HT-29 (cell line): ENCODE measurements at regions not wholly inside any gene's neighbourhood (a gene's known extent, or its start where the extent isn't known, plus 50 kb on each side); places are given as distances from the start of the nearest gene placed in this dataset.
"Not testable (repeated sequence)": the region's sequence is repeated elsewhere in the genome, so short reads cannot be mapped to it uniquely, and the experiment has no call there.

Experiments used
- DNase-seq: peaks from one replicate; pipeline ENCODE4 v3.0.0-alpha.2; 2015; ENCODE audit warnings: low spot score

GRCh38 chr12:25424211-25424731 is 128.8 kb downstream of the LMNTD1 start:
- no peak for DNase-seq

DNA sequence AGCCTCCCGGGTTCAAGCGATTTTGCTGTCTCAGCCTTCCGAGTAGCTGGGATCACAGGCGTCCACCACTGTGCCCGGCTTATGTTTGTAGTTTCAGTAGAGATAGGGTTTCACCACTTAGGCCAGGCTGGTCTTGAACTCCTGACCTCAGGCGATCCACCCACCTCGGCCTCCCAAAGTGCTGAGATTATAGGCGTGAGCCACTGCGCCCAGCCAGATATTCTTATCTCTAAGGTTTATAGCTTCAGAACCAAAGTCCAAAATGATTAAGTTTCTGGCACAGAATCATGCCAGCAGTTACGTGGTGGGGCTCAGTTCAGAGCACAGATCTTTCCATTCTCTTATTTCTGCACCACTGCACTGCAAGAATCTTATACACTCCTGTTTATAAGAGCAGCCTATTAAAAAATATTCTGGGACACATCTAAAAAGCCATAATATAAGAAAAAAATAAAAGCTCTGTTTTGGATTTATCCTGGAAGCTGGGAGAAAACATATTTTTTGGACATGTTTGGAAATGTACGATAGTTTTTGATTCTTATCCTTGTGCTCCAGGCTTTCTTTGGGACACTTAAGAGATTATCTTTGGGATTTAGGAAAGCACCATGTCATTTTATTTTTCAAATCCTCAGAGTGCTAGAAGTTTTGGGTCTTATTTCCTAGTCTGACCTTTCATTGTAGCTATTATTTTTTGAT is 129.6 kb downstream of the LMNTD1 start:
- no peak for DNase-seq

- no peak for DNase-seq
Observed at GRCh38 chr12:25422241-25422640, 130.8 kb downstream of the LMNTD1 start.

GRCh38 chr12:25421651-25422167 is 131.4 kb downstream of the LMNTD1 start:
- no peak for DNase-seq

DNA sequence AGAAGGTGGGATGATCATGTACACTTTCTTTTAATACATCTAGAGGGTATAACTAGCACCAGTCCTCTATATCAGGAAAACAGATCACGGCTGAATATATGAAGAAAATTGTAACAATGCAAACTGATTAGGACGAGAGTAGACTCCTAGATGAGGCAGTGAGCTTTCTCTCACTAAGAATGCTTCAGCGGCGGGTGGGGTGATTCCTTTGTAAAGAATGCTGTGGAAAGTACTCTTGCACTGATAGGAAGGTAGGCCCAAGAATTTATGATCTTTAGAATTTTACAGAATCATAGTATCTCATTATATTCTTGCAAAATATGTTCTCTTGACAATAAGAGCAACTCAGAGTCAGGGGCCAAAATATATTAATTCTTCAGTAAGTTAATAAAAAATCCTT is 133.0 kb downstream of the LMNTD1 start:
- DNase-seq = no peak

DNA sequence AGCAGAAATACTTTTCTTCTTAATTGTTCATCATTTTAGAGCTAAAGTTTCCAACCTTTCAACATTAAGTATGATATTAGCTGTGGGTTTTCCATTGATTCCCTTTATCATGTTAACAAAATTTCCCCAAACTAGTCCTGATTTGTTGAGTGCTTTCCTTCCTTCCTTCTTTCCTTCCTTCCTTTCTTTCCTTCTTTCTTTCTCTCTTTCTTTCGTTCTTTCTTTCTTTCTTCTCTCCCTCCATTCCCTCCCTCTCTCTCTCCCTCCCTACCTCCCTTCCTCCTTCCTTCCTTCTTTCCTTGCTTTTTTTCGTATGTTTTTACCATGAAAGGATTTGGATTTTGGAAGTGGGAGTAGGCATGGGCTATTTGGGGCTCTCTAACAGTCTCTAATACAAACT is 133.5 kb downstream of the LMNTD1 start:
- no peak for DNase-seq

DNA sequence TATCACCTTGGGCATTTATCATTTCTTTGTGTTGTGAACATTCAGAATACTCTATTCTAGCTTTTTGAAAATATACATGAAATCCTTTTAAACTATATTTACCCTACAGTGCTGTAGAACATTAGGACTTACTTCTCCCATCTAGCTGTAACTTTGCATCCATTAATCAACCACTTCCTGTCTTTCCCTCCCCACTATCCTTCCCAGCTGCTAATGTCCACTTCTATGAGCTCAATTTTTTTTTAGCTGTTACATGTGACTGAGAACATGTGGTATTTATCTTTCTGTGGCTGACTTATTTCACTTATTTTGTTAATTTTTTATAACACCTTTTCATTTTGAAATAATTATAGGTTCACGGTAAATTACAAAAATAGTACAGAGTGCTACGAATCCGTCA is 136.0 kb downstream of the LMNTD1 start:
- no peak for DNase-seq

DNA sequence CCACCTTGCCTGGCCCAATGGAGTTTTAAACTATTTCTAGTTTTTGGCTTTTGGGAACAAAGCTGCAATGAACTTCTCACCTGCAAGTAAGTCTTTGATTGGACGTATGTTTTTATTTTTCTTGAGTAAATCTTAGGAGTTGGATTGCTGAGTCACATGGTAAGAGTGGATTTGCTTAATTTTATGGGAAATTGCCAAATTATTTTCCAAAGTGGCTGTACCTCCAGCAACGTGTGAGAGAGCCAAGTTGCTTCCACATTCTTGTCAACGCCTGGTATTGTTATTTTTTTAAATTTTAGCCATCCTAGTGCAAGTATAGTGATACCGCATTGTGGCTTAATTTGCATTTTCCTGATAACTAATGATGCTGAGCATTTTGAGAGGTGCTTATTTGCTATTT is 136.6 kb downstream of the LMNTD1 start:
- DNase-seq = no peak

DNA sequence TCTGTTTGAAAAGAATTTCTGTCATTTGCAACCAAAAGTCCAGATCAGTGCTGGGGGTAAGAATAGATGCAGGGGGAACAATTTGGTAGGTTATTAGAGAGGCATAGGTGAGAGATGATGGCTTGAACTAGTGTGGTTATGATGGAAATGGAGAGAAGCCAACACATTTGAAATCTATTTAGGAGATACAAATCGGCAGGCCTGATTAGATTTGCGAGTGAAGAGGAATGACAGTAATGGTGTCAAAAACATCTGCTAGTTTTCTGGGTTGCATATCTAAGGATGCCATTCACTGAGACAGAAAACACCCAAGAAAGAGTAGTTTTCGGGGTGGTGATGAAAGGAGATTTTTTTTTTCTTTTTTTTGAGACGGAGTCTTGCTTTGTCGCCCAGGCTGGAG is 138.1 kb downstream of the LMNTD1 start:
- no peak for DNase-seq

- DNase-seq = no peak
Observed at GRCh38 chr12:25412735-25413134, 140.3 kb downstream of the LMNTD1 start.

DNA sequence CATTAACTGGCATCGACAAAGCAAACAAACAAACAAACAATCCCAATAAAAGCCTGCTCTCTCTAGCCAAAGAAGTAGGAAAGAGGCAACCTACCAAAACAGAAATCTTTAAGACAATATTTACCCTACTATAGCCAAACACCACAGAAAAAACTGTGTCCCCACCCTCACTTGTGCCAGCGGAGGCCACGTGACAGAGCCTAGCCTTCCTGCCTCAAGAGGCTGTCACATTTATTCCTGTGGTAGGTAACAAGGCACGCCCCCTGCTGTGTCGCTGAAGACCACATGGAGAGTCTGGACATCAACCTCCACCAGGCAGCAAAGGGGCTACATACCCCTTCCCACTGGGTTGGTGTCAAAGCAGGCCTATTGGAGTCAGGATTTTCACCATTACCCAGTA is 148.1 kb downstream of the LMNTD1 start:
- no peak for DNase-seq

DNA sequence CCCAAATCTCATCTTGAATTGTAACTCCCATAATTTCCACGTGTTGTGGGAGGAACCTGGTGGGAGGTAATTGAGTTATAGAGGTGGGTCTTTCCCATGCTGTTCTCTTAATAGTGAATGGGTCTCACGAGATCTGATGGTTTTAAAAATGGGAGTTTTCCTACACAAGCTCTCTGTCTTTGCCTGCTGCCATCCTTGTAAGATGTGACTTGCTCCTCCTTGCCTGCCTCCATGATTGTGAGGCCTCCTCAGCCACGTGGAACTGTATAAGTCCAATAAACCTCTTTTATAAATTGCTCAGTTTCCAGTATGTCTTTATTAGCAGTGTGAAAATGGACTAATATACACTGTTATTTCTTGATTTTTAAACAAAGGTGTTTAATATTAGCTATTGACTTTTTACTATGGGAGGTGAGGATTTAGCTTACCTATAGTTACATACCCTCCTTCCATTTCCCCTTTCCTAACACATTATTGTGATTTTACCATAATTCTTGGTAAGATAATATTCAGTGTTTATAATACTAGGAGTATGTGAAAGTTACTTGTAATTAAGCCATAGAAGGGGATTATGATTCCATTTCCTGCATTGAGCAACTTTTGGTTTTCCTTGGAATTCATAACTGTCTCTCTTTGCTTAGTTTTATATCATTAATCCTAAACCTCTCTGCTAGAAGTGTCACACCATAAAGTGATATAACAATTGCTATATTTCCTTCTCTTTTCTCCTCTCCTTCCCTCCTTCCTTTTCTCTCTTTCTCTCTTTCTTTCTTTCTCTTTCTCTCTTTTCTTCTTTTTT is 151.0 kb upstream of the KRAS start:
- no peak for DNase-seq

DNA sequence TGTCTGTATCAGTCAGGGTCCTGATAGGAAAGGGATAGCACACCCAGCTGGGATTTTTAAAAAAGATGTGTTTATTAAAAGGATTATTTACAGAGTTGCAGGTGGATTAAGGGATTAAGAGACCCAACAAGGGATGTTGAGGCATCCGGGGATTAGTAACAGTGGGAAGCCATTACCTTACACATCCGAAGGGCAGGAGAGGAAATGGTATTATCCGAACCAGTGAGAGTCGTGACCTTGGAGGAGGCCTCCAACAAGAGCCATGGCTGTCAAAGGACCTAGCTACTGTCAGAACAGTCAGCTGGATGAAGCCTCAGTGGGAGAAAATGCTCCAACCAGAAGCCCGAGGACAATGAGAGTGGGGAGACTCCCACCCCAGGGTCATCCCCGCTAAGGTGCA is 146.3 kb upstream of the KRAS start:
- DNase-seq = no peak

DNA sequence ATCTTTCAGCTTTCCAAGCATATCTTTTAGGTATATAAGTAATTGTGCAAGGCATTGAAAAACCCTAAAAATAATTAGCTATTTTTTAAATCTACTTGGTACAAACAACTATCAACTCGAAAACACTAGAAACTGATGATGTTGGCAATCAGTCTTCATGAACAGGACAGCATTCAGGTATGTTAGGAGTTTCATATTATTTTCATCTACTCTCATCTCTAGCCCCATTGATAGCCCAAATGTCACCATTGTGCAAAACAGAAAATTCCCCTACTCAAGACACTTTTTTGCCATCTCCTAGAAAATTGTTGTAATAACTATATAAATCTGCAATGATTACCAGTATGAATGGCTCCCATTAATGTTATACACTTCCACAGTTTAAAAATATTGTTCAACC is 144.5 kb upstream of the KRAS start:
- DNase-seq = no peak

GRCh38 chr12:25394775-25395174 is 144.0 kb upstream of the KRAS start:
- DNase-seq = not testable (repeated sequence)

GRCh38 chr12:25394025-25394424 is 143.3 kb upstream of the KRAS start:
- no peak for DNase-seq

- not testable (repeated sequence) for DNase-seq
Observed at GRCh38 chr12:25391346-25391745, 140.6 kb upstream of the KRAS start.

DNA sequence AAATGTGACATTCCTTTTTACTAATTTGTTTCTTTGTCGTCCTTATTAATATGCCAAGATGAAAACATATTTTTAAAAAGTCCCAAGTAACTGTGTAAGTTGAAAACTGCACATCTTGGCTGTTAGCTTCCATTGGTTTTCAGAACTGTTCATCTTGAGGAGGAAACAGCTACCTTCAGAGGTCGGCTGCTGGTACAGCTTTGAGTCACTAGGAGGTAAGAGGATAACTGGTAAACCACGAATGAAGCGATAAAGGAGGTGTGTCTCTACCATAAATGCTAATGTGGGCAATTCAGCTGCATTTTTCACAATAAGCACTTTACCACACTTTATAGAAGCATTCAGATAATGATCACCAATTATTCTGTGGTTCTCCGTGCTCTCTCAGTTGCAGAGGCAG is 137.5 kb upstream of the KRAS start:
- no peak for DNase-seq

GRCh38 chr12:25387732-25388050 is 137.0 kb upstream of the KRAS start:
- DNase-seq = no peak

- DNase-seq = peak; percentile 97
Observed at GRCh38 chr12:25386831-25387731, 136.4 kb upstream of the KRAS start.

- no peak for DNase-seq
Observed at GRCh38 chr12:25384893-25385248, 134.1 kb upstream of the KRAS start.
